ENCODE measurements at regions not wholly inside any gene's neighbourhood (a gene's known extent, or its start where the extent isn't known, plus 50 kb on each side); places are given as distances from the start of the nearest gene placed in this dataset.

- Histone ChIP-seq H3K9me2 (ENCODE audit: insufficient read depth) (no peaks in the 10 kb centered on the region), H2AFZ (ENCODE audit: low read depth, low read length, poor library complexity, severe bottlenecking) (no peak overlapping the region), H3K4me3 (replicated peaks in 1 of 2; ENCODE audit: low read depth in 1 of 2, low read length in 2 of 2) (no peak overlapping the region), H3K79me2 (ENCODE audit: insufficient read depth, low read length) (no peaks in the 10 kb centered on the region), H3K4me1 (ENCODE audit: control insufficient read depth in 1 of 2, insufficient read depth in 2 of 2, low read length in 2 of 2) (no peaks in the 10 kb centered on the region), H3K9me3 (ENCODE audit: control insufficient read depth in 1 of 2, insufficient read depth in 1 of 2, low read depth in 1 of 2, low read length in 2 of 2) (no peaks in the 10 kb centered on the region), H3K27ac (ENCODE audit: low read depth, low read length) (no peak overlapping the region), H3K4me2 (ENCODE audit: low read length) (no peak overlapping the region), H3K9ac (ENCODE audit: low read length) (no peak overlapping the region), H3K27me3 (ENCODE audit: insufficient read depth, low read length) (no peaks in the 10 kb centered on the region), H4K20me1 (ENCODE audit: insufficient read depth) (no peaks in the 10 kb centered on the region), H3K36me3 (ENCODE audit: control insufficient read depth in 1 of 2, insufficient read depth in 2 of 2, low read length in 2 of 2) (no peaks in the 10 kb centered on the region)
- RAD21 ChIA-PET (ENCODE audit: low non-redundant PET in 1 of 2, low total read pairs in 2 of 2, uncharacterized antibody in 2 of 2, unreplicated experiment in 2 of 2): no interaction called here
- POLR2A ChIA-PET: no interaction called here
- CTCF ChIA-PET: no interaction called here
- intact Hi-C loops (cut with micrococcal nuclease): no loop called here
- ATAC-seq (no peak), DNase-seq (ENCODE audit: low read depth, low spot score) (no peak)
- BruUV-seq (replicated peaks): no TSS peak
- TF ChIP-seq FOSL1 (IDR thresholded peaks at IDR 0.05; ENCODE audit: low read depth): no peak
- no peak for TF ChIP-seq EZH2 (IDR thresholded peaks at IDR 0.05)
- no peak for TF ChIP-seq RAD21 (IDR thresholded peaks at IDR 0.05; ENCODE audit: low read depth)
- TF ChIP-seq ZNF274 (IDR thresholded peaks at IDR 0.05; ENCODE audit: low read depth, low read length): no peak
- no peak for TF ChIP-seq POLR2A (IDR thresholded peaks at IDR 0.05; ENCODE audit: borderline replicate concordance, extremely low read depth, insufficient read depth, insufficient read length)
- no peak for TF ChIP-seq CTCF (IDR thresholded peaks at IDR 0.05 in 2 of 3, conservative IDR thresholded peaks at IDR 0.05 in 1 of 3; ENCODE audit: borderline replicate concordance in 1 of 3, insufficient read depth in 1 of 3, low read depth in 2 of 3, low read length in 2 of 3)
- TF ChIP-seq ELF1 (IDR thresholded peaks at IDR 0.05; ENCODE audit: borderline replicate concordance, low read depth): no peak
- no peak for TF ChIP-seq POLR2AphosphoS5 (IDR thresholded peaks at IDR 0.05; ENCODE audit: low read depth, low read length)
- no peak for TF ChIP-seq CEBPB (IDR thresholded peaks at IDR 0.05; ENCODE audit: low read depth)
- TF ChIP-seq YY1 (IDR thresholded peaks at IDR 0.05; ENCODE audit: extremely low read depth, insufficient replicate concordance, low read depth, low read length): no peak
- no peak for TF ChIP-seq SP1 (IDR thresholded peaks at IDR 0.05; ENCODE audit: low read depth)
Observed at GRCh38 chr18:45512363-45512953, 102.8 kb upstream of the SLC14A2 start.
